ENCODE measurements at regions not wholly inside any gene's neighbourhood (a gene's known extent, or its start where the extent isn't known, plus 50 kb on each side); places are given as distances from the start of the nearest gene placed in this dataset.

DNA sequence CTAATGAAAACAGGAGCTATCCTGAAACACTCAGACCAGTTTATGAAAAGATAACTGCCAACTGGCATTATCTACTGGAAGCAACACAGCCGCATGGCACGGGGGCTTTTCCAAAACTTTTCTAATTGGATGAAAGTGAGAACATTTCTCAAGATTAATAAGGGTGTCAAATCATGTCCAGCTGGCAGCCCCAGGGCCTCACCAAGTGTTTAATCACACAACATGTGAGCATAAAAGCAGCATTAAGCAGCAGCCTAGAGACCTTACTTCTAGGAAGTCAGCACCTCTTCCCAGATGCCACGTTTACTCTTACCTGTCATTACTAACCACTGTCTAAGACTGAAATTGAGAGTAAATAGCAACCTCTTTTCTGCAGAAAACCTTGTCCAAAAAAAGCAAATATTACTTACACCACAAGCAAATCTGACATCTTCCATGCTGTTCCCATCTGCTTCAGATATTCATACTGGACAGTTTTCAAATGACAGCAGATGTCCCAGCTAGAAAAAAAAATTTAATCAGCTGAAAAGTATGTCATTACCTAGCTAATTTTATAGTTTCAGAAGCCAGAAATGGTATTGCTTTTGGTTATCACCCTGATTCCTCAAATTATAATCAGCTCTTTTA is 341.5 kb upstream of the ZP4 start:
- Histone ChIP-seq H3K27me3 (ENCODE audit: control insufficient read depth, insufficient read depth, low read length) (no peaks in the 10 kb centered on the region), H3K4me3 (ENCODE audit: low read depth, low read length) (no peak overlapping the region), H3K4me1 (ENCODE audit: control insufficient read depth, insufficient read depth, low read length) (no peaks in the 10 kb centered on the region), H3K27ac (ENCODE audit: low read depth, low read length) (no peak overlapping the region), H3K36me3 (ENCODE audit: control insufficient read depth, insufficient read depth, low read length) (no peaks in the 10 kb centered on the region), H3K9ac (ENCODE audit: low read length) (no peak overlapping the region), H3K9me3 (ENCODE audit: control insufficient read depth, insufficient read depth, low read depth, low read length) (no peaks in the 10 kb centered on the region; the same call in none of the 2 replicates)

DNA sequence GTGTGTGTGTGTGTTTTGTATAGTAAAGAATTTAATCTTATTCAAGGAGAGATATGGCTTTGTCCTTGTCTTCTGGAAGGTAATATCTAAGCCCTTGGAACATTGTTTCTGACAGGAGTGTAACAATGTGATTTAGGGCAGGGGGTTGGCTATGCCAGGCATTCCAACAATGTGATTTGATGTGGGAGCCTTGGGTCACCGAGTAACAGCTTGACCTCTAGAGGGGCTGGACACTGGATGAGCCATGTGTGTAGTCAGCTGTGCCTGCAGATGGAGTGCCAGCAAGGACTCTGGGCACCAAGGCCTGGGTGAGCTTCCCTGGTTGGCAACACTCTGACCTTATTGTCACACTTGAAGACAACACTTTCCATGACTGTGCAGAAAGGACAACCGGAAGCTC is 336.1 kb upstream of the ZP4 start:
- H3K4me1 ChIP-seq (ENCODE audit: control insufficient read depth, insufficient read depth, low read length), result no peaks in the 10 kb centered on the region; the same call in 1 of the 2 replicates
- H3K27ac ChIP-seq (ENCODE audit: low read depth, low read length), result no peak overlapping the region
- no peak overlapping the region for H3K4me3 ChIP-seq (ENCODE audit: low read depth, low read length)
- no peaks in the 10 kb centered on the region for H3K36me3 ChIP-seq (ENCODE audit: control insufficient read depth, insufficient read depth, low read length)
- no peaks in the 10 kb centered on the region for H3K27me3 ChIP-seq (ENCODE audit: control insufficient read depth, insufficient read depth, low read length)
- no peak overlapping the region for H3K9ac ChIP-seq (ENCODE audit: low read length)
- peaks cover 13% of the 10 kb centered on the region for H3K9me3 ChIP-seq (ENCODE audit: control insufficient read depth, insufficient read depth, low read depth, low read length)

DNA sequence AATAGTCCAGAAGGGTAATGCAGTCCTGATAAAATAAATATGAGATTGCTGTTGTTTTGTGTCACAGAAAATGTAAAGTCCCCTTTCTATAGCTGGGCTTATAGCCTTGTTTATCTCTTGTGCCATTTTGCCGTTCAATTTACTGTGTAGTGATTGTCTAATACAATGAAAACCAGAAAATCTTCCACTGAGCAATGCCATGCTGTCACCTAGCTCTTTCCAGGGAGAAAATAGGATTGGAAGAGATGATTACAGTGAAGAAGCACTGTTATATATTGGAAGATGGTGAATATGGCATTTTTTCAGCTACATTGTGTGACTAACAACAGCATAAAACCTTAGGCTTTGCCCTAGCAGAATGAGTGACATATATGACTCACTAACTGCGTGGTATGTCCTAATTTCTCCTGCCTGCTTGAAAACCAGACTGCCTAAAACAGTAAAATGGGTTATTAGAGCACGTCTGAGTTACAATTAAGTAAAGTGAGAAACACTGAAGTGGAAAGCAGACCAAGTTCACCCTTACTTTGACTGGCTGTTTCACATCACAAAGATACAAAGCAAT is 332.4 kb upstream of the ZP4 start:
- H3K9me3 ChIP-seq (ENCODE audit: control insufficient read depth, insufficient read depth, low read depth, low read length), result peaks cover 13% of the 10 kb centered on the region
- no peak overlapping the region for H3K4me3 ChIP-seq (ENCODE audit: low read depth, low read length)
- no peak overlapping the region for H3K9ac ChIP-seq (ENCODE audit: low read length)
- no peaks in the 10 kb centered on the region; the same call in 1 of the 2 replicates for H3K4me1 ChIP-seq (ENCODE audit: control insufficient read depth, insufficient read depth, low read length)
- H3K36me3 ChIP-seq (ENCODE audit: control insufficient read depth, insufficient read depth, low read length), result no peaks in the 10 kb centered on the region
- H3K27ac ChIP-seq (ENCODE audit: low read depth, low read length), result no peak overlapping the region
- no peaks in the 10 kb centered on the region for H3K27me3 ChIP-seq (ENCODE audit: control insufficient read depth, insufficient read depth, low read length)

DNA sequence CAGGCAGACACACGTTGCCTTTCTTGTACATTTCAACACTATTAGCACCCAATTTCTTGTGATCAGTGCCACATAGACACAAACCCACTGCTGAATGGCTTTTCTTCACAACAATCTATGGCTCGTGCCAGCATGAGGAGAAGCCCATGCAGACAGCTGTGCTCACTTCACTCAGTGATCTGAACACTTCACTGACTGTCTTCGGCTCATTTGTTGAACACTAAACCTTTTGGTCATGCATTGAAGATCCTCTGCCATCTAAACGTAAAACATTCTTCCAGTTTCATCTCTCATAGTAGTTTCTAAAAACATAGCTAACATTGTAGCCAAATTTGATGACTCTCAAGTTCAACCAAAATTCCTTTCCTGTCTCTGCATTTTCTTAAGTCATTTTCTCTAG is 331.0 kb upstream of the ZP4 start:
- no peaks in the 10 kb centered on the region; the same call in 1 of the 2 replicates for H3K4me1 ChIP-seq (ENCODE audit: control insufficient read depth, insufficient read depth, low read length)
- no peak overlapping the region for H3K27ac ChIP-seq (ENCODE audit: low read depth, low read length)
- H3K4me3 ChIP-seq (ENCODE audit: low read depth, low read length), result no peak overlapping the region
- no peak overlapping the region for H3K9ac ChIP-seq (ENCODE audit: low read length)
- H3K36me3 ChIP-seq (ENCODE audit: control insufficient read depth, insufficient read depth, low read length), result no peaks in the 10 kb centered on the region
- peaks cover 13% of the 10 kb centered on the region for H3K9me3 ChIP-seq (ENCODE audit: control insufficient read depth, insufficient read depth, low read depth, low read length)
- H3K27me3 ChIP-seq (ENCODE audit: control insufficient read depth, insufficient read depth, low read length), result no peaks in the 10 kb centered on the region

DNA sequence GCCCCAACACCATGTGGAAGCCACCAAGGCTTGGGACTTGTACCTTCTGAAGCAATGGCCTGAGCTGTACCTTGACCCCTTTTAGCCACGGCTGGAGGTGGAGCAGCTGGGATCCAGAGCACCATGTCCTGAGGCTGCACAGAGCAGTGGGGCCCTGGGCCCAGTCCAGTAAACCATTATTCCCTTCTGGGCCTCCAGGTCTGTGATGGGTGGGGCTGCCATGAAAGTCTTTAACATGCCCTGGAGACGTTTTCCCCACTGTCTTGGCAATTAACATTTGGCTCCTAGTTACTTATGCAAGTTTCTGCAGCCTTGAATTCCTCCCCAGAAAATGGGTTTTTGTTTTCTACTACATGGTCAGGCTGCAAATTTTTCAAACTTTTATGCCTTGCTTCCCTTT is 323.7 kb upstream of the ZP4 start:
- Histone ChIP-seq H3K9me3 (ENCODE audit: control insufficient read depth, insufficient read depth, low read depth, low read length) (peaks cover 34% of the 10 kb centered on the region), H3K36me3 (ENCODE audit: control insufficient read depth, insufficient read depth, low read length) (no peaks in the 10 kb centered on the region), H3K4me3 (ENCODE audit: low read depth, low read length) (no peak overlapping the region), H3K27ac (ENCODE audit: low read depth, low read length) (no peak overlapping the region), H3K9ac (ENCODE audit: low read length) (no peak overlapping the region), H3K27me3 (ENCODE audit: control insufficient read depth, insufficient read depth, low read length) (no peaks in the 10 kb centered on the region), H3K4me1 (ENCODE audit: control insufficient read depth, insufficient read depth, low read length) (no peaks in the 10 kb centered on the region)

DNA sequence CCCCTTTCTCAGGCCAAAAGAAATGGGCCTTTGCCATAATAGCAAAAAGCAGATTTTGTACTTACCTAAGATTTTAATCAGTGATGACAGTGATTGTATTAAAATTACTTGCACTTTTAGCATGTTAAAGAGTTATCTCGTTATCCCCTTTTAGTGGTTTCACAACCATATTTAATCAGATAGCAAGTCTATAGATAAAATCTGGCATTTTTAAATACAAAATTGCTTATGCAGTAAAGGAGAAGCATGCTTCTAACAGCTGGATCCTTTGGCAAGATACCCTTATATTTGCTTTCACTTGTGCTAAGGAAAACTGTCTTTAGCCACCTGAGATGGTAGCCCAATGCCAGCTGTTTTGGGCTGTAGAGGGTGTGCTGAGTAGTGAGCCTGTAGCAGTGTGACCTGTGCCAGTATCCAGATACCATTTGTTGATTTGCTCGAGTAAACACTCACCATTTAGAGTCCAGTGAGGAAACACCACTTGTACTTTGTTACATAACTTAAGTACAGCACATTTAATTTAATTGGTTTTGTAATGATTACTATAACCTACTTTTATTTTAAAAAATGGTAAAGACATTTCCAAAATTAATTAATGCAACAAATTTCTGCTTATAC is 314.4 kb upstream of the ZP4 start:
- H3K27ac ChIP-seq (ENCODE audit: low read depth, low read length), result no peak overlapping the region
- no peaks in the 10 kb centered on the region for H3K4me1 ChIP-seq (ENCODE audit: control insufficient read depth, insufficient read depth, low read length)
- H3K4me3 ChIP-seq (ENCODE audit: low read depth, low read length), result no peak overlapping the region
- no peak overlapping the region for H3K9ac ChIP-seq (ENCODE audit: low read length)
- H3K36me3 ChIP-seq (ENCODE audit: control insufficient read depth, insufficient read depth, low read length), result no peaks in the 10 kb centered on the region
- peaks cover 6% of the 10 kb centered on the region for H3K9me3 ChIP-seq (ENCODE audit: control insufficient read depth, insufficient read depth, low read depth, low read length)
- H3K27me3 ChIP-seq (ENCODE audit: control insufficient read depth, insufficient read depth, low read length), result no peaks in the 10 kb centered on the region

DNA sequence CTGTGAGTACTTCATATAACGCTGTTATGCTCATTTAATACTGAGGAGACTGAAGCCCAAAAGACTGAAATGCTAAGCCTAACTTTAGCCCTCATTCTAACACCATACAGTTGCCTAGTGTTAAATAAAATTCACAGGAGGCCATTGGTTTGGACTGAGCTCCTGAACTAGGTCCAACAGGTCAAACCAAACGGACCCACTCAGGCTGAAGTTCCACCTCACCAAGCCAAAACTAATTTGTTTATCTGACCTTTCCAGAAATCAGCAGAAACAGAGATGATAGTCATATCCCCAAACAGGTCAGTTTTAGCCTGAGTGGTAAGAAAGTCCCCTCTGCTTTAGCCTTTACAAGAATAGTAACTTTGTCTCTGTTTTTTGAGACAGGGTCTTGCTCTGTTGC is 311.3 kb upstream of the ZP4 start:
- Histone ChIP-seq H3K9ac (ENCODE audit: low read length) (no peak overlapping the region), H3K27me3 (ENCODE audit: control insufficient read depth, insufficient read depth, low read length) (no peaks in the 10 kb centered on the region), H3K4me3 (ENCODE audit: low read depth, low read length) (no peak overlapping the region), H3K36me3 (ENCODE audit: control insufficient read depth, insufficient read depth, low read length) (no peaks in the 10 kb centered on the region), H3K27ac (ENCODE audit: low read depth, low read length) (no peak overlapping the region), H3K4me1 (ENCODE audit: control insufficient read depth, insufficient read depth, low read length) (peaks cover 7% of the 10 kb centered on the region), H3K9me3 (ENCODE audit: control insufficient read depth, insufficient read depth, low read depth, low read length) (peaks cover 4% of the 10 kb centered on the region)

DNA sequence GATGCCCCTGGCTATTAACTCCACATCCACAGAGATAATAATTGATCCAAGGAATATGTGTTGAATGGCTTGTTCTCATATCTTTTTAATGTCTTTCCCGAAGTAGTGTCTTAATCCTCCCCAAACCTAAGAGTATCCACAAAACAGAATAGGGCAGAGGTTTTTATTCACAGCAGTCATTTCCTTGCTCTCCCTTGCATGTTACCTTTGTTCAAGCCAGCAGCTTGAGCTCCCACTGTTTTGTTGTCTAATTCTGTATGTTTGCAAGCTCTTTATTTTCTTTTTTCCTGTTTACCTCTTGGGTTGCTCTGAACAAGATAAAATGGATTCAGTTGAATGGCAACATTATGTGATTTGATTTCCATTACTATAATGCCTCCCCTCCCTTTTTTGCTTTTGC is 308.6 kb upstream of the ZP4 start:
- Histone ChIP-seq H3K36me3 (ENCODE audit: control insufficient read depth, insufficient read depth, low read length) (no peaks in the 10 kb centered on the region), H3K9me3 (ENCODE audit: control insufficient read depth, insufficient read depth, low read depth, low read length) (peaks cover 4% of the 10 kb centered on the region), H3K27ac (ENCODE audit: low read depth, low read length) (no peak overlapping the region), H3K4me3 (ENCODE audit: low read depth, low read length) (no peak overlapping the region), H3K4me1 (ENCODE audit: control insufficient read depth, insufficient read depth, low read length) (peaks cover 7% of the 10 kb centered on the region), H3K9ac (ENCODE audit: low read length) (no peak overlapping the region), H3K27me3 (ENCODE audit: control insufficient read depth, insufficient read depth, low read length) (no peaks in the 10 kb centered on the region)

DNA sequence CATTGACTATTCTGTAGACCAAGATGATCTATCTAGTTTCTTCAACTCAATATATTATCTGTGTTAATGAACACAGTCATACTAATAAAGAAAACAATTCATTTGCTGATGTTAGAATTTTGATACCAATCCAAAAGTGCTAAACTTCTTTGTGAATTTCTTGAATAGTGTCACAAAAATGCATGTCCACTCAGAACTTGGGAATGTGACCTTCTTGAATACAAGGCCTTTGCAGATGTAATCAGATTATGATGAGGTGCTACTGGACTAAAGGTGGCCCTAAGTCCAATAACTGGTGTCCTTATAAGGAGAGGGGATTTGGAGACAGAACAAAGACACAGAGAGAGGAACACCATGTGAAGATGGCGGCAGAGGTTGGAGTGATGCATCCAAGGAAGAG is 305.8 kb upstream of the ZP4 start:
- H3K9me3 ChIP-seq (ENCODE audit: control insufficient read depth, insufficient read depth, low read depth, low read length), result no peaks in the 10 kb centered on the region
- H3K9ac ChIP-seq (ENCODE audit: low read length), result no peak overlapping the region
- H3K4me1 ChIP-seq (ENCODE audit: control insufficient read depth, insufficient read depth, low read length), result peaks cover 7% of the 10 kb centered on the region
- no peak overlapping the region for H3K4me3 ChIP-seq (ENCODE audit: low read depth, low read length)
- no peak overlapping the region for H3K27ac ChIP-seq (ENCODE audit: low read depth, low read length)
- H3K27me3 ChIP-seq (ENCODE audit: control insufficient read depth, insufficient read depth, low read length), result no peaks in the 10 kb centered on the region
- H3K36me3 ChIP-seq (ENCODE audit: control insufficient read depth, insufficient read depth, low read length), result no peaks in the 10 kb centered on the region

DNA sequence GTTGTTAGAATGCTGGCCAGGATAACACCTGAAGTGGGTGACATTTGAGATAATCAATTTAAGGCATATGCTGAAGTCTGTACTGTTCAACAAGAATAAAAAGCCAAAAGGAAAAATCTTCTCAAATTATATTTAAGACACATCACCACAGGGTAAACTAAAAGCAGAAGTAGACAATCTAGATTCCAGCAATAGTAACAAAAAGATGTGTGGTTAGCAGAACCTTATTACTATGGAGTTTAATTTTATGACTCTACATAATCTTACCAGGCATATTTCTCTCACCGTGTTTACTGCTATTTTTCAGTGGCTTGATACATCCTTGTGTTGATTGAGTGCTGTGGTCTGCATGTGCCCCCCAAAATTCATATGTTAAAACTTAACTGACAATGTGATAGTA is 300.4 kb upstream of the ZP4 start:
- H3K4me3 ChIP-seq (ENCODE audit: low read depth, low read length), result no peak overlapping the region

DNA sequence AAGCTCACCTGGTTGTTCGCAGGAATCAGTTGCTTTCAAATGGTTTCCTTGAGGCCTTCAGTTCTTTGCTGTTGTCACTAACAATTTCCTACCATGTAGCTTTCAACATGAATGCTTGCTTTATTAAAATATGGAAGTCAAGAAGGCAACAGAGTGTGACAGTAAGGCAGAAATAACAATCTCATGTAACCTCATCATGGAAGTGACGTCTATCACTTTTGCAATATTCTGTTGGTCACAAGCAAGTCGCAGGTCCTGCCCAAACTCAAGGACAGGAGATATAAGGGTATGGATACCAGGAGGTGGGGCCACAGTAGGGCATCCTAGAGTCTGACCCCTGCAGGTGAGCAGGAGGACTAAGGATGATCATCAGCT is 296.8 kb upstream of the ZP4 start:
- H3K9ac ChIP-seq (ENCODE audit: low read length), result no peak overlapping the region
- H3K9me3 ChIP-seq (ENCODE audit: control insufficient read depth, insufficient read depth, low read depth, low read length), result no peaks in the 10 kb centered on the region
- no peak overlapping the region for H3K4me3 ChIP-seq (ENCODE audit: low read depth, low read length)
- no peaks in the 10 kb centered on the region for H3K4me1 ChIP-seq (ENCODE audit: control insufficient read depth, insufficient read depth, low read length)
- H3K27ac ChIP-seq (ENCODE audit: low read depth, low read length), result no peak overlapping the region
- H3K27me3 ChIP-seq (ENCODE audit: control insufficient read depth, insufficient read depth, low read length), result no peaks in the 10 kb centered on the region
- no peaks in the 10 kb centered on the region for H3K36me3 ChIP-seq (ENCODE audit: control insufficient read depth, insufficient read depth, low read length)

More for the DNA sequence above, 300.4 kb upstream of the ZP4 start:
- no peak overlapping the region for H3K27ac ChIP-seq (ENCODE audit: low read depth, low read length)
- no peak overlapping the region for H3K9ac ChIP-seq (ENCODE audit: low read length)
- H3K4me1 ChIP-seq (ENCODE audit: control insufficient read depth, insufficient read depth, low read length), result no peaks in the 10 kb centered on the region
- H3K27me3 ChIP-seq (ENCODE audit: control insufficient read depth, insufficient read depth, low read length), result no peaks in the 10 kb centered on the region
- no peaks in the 10 kb centered on the region for H3K36me3 ChIP-seq (ENCODE audit: control insufficient read depth, insufficient read depth, low read length)
- no peaks in the 10 kb centered on the region for H3K9me3 ChIP-seq (ENCODE audit: control insufficient read depth, insufficient read depth, low read depth, low read length)

Measured in HUES6 (cell line).